ENCODE measurements at regions not wholly inside any gene's neighbourhood (a gene's known extent, or its start where the extent isn't known, plus 50 kb on each side); places are given as distances from the start of the nearest gene placed in this dataset.
"Not testable (repeated sequence)": the region's sequence is repeated elsewhere in the genome, so short reads cannot be mapped to it uniquely, and the experiment has no call there.

- no peak for DNase-seq (ENCODE audit: low read depth)
Observed at GRCh38 chr5:131005963-131006684, 158.9 kb downstream of the HINT1 start.

GRCh38 chr5:131001507-131001906 is 163.5 kb downstream of the HINT1 start:
- no peak for DNase-seq (ENCODE audit: low read depth)

- no peak for DNase-seq (ENCODE audit: low read depth)
Observed at GRCh38 chr5:131000289-131000688, 164.8 kb downstream of the HINT1 start.

- DNase-seq (ENCODE audit: low read depth): not testable (repeated sequence)
Observed at GRCh38 chr5:130996720-130997119, 168.3 kb downstream of the HINT1 start.

GRCh38 chr5:130995851-130996250 is 169.2 kb downstream of the HINT1 start:
- no peak for DNase-seq (ENCODE audit: low read depth)

- no peak for DNase-seq (ENCODE audit: low read depth)
Observed at GRCh38 chr5:130995254-130995515, 169.9 kb downstream of the HINT1 start.

GRCh38 chr5:130994496-130995253 is 170.4 kb downstream of the HINT1 start:
- no peak for DNase-seq (ENCODE audit: low read depth)

- no peak for DNase-seq (ENCODE audit: low read depth)
Observed at GRCh38 chr5:130992621-130993020, 172.4 kb downstream of the HINT1 start.

- peak; percentile 33 for DNase-seq (ENCODE audit: low read depth)
Observed at GRCh38 chr5:130992095-130992494, 173.0 kb downstream of the HINT1 start.

- no peak for DNase-seq (ENCODE audit: low read depth)
Observed at GRCh38 chr5:130985776-130986175, 179.3 kb downstream of the HINT1 start.

GRCh38 chr5:130981663-130982062 is 183.4 kb downstream of the HINT1 start:
- DNase-seq (ENCODE audit: low read depth): no peak

GRCh38 chr5:130978475-130978874 is 186.6 kb downstream of the HINT1 start:
- no peak for DNase-seq (ENCODE audit: low read depth)

GRCh38 chr5:130976493-130976892 is 188.6 kb downstream of the HINT1 start:
- DNase-seq (ENCODE audit: low read depth): no peak

GRCh38 chr5:130975847-130976246 is 189.2 kb downstream of the HINT1 start:
- no peak for DNase-seq (ENCODE audit: low read depth)

GRCh38 chr5:130975299-130975698 is 189.8 kb downstream of the HINT1 start:
- no peak for DNase-seq (ENCODE audit: low read depth)

GRCh38 chr5:130974021-130974683 is 190.9 kb downstream of the HINT1 start:
- DNase-seq (ENCODE audit: low read depth): no peak

- DNase-seq (ENCODE audit: low read depth): no peak
Observed at GRCh38 chr5:130966990-130967525, 198.0 kb downstream of the HINT1 start.

GRCh38 chr5:130965920-130966319 is 199.1 kb downstream of the HINT1 start:
- no peak for DNase-seq (ENCODE audit: low read depth)

- no peak for DNase-seq (ENCODE audit: low read depth)
Observed at GRCh38 chr5:130965360-130965759, 199.7 kb downstream of the HINT1 start.

- DNase-seq (ENCODE audit: low read depth): no peak
Observed at GRCh38 chr5:130964231-130965202, 200.5 kb downstream of the HINT1 start.

GRCh38 chr5:130963798-130964197 is 201.3 kb downstream of the HINT1 start:
- DNase-seq (ENCODE audit: low read depth): no peak

GRCh38 chr5:130957151-130957550 is 207.9 kb downstream of the HINT1 start:
- no peak for DNase-seq (ENCODE audit: low read depth)
